Left hindlimb (tissue), 1 donor: ENCODE measurements at regions not wholly inside any gene's neighbourhood (a gene's known extent, or its start where the extent isn't known, plus 50 kb on each side); places are given as distances from the start of the nearest gene placed in this dataset.

Experiments used
- DNase-seq: peaks from one replicate; pipeline ENCODE4 v3.0.0-alpha.2; 2018

GRCh38 chr4:177119021-177119471, 190.6 kb upstream of the NEIL3 start:
- DNase-seq = no peak

DNA sequence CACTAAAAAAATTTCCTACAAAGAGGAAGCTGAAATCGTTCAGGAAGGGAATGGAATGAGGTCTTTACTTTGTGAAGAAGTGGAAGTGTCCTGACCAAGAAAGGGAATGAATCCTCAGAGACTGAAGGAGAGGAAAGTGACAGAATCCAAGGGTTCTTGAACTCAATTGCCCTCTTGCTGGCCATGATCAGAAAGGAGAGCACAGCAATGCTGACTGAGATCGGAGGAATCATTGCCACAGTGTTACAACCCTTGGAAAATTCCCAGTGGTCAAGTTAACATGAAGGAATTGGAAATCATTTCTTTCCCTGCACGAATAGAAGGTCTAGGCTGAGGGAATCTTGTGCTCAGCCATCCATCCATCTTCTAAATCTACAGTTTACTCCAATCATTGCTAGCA, 190.0 kb upstream of the NEIL3 start:
- no peak for DNase-seq

DNA sequence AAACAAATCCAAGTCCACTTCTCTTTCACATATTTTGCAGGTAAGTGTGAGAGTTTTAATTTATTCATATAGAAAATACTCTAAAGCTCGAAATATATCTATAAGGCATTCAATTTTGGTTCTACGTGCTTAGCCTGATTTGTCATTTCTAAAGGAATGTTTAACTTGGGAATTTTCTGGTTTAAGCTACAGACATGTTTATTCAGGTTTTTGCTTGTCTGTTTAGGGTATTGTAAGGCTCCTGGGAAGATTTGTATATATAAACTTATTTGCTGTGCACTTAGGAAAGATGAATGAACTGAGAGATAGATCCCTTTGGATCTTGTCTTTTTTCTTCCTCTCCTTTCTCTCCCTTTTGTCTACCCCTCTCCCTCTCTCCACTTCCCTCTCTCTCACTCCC, 185.9 kb upstream of the NEIL3 start:
- no peak for DNase-seq

GRCh38 chr4:177124349-177125064, 185.2 kb upstream of the NEIL3 start:
- no peak for DNase-seq

- no peak for DNase-seq
Measured at GRCh38 chr4:177125656-177126055, 184.0 kb upstream of the NEIL3 start.

- no peak for DNase-seq
Measured at GRCh38 chr4:177127658-177128057, 182.0 kb upstream of the NEIL3 start.

- DNase-seq = no peak
Measured at GRCh38 chr4:177128306-177128705, 181.4 kb upstream of the NEIL3 start.

GRCh38 chr4:177131736-177132135, 177.9 kb upstream of the NEIL3 start:
- no peak for DNase-seq

DNA sequence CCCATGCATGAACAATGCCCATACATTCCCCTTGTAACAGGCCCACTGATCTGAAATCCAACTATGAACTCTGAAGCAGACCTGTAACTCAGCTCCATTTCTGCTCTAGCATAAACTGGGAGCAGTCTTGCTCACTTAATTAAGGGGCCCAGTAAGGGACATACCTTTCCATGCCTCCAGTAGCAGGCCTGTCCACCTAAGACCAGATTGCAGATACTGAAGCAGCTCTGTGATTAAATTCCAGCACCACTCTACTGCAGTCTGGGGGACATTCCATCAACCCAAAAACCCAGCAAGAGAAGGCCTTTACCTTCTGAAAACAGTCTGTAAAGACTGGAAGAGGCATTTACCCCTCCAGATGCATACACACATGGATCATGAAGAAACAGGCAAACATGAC, 162.0 kb upstream of the NEIL3 start:
- DNase-seq = no peak

DNA sequence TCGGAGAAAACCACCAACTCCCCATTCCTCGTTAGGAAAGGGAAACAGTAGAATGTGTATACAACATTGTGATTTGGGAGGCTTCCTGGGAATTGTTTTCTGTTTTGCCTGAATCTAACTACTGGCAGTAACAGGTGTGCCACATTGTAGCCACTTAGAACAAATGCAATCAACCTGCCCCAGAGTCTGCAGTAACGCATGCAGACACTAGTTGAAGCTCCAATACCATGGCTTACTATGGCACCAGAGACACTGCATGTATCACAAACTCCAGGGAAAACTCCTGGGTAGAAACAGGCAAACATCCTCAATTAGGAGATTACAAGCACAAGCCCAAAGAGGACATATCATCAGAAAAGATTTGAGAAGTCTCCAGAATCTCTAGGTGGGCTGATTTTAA, 154.2 kb upstream of the NEIL3 start:
- DNase-seq = no peak

DNA sequence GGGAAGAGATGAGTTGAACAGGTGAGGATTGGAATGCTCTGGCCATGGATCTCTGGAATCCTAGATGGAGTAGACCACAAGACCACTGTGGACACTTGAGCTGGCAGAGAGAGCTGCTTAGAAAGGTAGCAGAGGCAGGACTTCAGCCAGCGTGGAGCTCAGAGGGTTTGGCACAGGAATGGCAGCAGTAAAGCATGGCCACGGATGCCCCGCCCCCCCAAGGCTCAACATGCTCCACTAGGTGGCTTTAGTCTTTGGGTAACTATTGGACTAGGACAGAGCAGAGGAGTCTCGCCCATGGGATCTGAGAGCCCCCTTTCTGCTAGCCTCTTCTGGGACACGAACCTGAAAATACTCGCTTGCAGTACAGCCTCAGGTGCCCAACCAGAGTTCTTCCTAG, 150.1 kb upstream of the NEIL3 start:
- DNase-seq = no peak

DNA sequence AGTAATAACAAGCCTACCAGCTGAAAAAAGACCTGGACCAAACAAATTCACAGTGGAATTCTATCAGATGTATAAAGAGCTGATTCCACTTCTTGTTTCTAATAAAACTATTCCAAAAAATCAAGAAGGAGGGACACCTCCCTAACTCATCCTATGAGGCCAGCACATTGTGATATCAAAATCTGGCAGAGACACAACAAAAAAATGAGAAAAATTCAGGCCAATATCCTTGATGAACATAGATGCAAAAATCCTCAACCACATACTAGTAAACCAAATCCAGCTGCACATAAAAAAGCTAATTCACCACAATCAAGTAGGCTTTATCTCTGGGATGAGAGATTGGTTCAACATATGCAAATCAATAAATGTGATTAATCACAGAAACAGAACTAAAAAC, 147.9 kb upstream of the NEIL3 start:
- DNase-seq = no peak

- no peak for DNase-seq
Measured at GRCh38 chr4:177163532-177163931, 146.1 kb upstream of the NEIL3 start.

DNA sequence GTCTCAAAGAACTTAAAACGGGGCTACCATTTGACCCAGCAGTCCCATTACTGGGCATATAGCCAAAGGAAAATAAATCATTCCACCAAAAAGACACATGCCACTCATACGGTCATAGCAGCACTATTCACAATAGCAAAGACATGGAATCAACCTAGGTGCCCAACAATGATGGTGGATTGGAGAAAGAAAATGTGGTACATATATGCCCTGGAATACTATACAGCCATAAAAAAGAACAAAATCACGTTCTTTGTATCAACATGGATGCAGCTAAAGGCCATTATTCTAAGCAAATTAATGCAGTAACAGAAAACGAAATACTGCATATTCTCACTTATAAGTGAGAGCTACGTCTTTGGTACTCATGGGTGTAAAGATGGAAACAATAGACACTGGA, 138.1 kb upstream of the NEIL3 start:
- no peak for DNase-seq

GRCh38 chr4:177175473-177175872, 134.2 kb upstream of the NEIL3 start:
- no peak for DNase-seq

GRCh38 chr4:177177541-177178081, 132.1 kb upstream of the NEIL3 start:
- no peak for DNase-seq

GRCh38 chr4:177178246-177178645, 131.4 kb upstream of the NEIL3 start:
- DNase-seq = no peak

- DNase-seq = no peak
Measured at GRCh38 chr4:177182166-177182565, 127.5 kb upstream of the NEIL3 start.

DNA sequence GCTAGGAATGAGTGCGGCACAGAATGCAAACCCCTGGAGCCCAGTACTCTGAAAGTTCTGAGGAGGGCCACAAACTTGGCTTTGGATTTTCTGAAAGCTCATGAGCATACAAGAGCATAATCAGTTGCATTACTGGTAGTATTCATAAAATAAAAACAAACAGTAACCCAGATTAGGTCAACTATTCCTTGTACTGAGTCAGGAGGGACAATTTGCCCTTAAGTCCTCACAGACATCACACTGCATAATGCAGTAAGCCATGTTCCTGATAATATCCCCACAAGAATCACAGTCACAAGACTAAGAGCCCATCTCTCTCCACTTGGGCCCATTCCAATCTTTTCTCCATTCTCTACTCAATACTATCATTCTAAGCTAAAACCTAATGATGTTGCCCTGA, 126.9 kb upstream of the NEIL3 start:
- no peak for DNase-seq

- DNase-seq = no peak
Measured at GRCh38 chr4:177185151-177185550, 124.5 kb upstream of the NEIL3 start.

DNA sequence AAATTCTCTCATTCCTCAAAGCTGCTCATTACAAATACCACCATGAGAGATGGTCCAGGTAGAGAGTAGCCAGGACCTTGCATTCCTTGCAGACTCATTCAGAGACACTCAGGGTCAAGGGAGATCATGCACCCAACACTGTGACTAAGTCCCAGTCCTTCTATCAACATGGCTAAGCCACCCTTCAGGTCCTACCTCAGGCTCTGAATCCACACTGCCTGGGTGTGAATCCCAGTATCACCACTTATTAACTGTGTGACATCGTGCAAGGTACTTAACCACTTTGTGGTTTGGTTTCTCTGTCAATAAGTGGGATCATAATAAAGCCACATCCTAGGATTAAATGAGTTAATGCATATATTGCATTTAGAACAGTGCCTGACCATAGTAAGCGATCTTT, 124.1 kb upstream of the NEIL3 start:
- DNase-seq = no peak

- no peak for DNase-seq
Measured at GRCh38 chr4:177187371-177187770, 122.3 kb upstream of the NEIL3 start.

DNA sequence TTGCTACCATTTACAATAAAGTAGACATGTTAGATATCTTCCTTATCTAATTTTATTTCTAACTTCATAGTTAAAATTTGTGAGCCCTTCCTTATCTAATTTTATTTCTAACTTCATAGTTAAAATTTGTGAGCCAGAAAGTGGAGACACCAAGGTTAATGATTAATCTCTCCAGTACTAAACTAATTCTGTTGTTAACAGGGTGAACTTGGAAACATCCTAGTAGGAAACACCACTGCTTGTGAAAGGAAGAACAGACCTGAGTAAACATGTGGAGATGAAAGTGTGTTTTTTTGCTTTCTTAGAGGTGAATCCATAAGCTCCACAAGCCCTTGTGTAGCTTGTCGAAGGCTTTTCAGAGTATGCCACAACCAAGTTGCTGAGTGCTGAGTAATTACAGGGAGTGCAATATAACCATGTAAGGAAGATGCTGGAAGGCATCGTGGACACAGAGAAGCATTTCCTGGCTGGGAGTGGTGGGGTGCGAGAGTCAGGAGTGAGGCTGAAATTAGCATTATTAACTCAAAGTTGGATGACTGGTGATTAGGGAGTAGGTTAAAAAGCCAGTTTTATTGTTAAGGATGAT, 118.6 kb upstream of the NEIL3 start:
- no peak for DNase-seq

GRCh38 chr4:177191586-177191985, 118.1 kb upstream of the NEIL3 start:
- no peak for DNase-seq

- no peak for DNase-seq
Measured at GRCh38 chr4:177191991-177192390, 117.7 kb upstream of the NEIL3 start.
